ENCODE measurements at regions not wholly inside any gene's neighbourhood (a gene's known extent, or its start where the extent isn't known, plus 50 kb on each side); places are given as distances from the start of the nearest gene placed in this dataset.
A peak's percentile ranks its signal among the peaks of the same experiment; 100 is the strongest.

GRCh38 chr5:116658141-116658540 is 83.5 kb upstream of the SEMA6A start:
- no TSS peak for BruUV-seq (replicated peaks)
- Histone ChIP-seq H3K9me3 (replicated peaks; ENCODE audit: control insufficient read depth, insufficient read depth, low read length) (peaks cover 20% of the 10 kb centered on the region), H3K9ac (ENCODE audit: control insufficient read depth, insufficient read depth, low read length) (no peak overlapping the region), H3K4me1 (ENCODE audit: control insufficient read depth, insufficient read depth, low read length) (no peaks in the 10 kb centered on the region), H3K27me3 (replicated peaks in 1 of 2; ENCODE audit: control insufficient read depth in 2 of 2, insufficient read depth in 2 of 2, low read length in 1 of 2) (no peaks in the 10 kb centered on the region), H3K4me3 (no peak overlapping the region), H3K36me3 (ENCODE audit: control insufficient read depth in 2 of 2, insufficient read depth in 2 of 2, low read length in 1 of 2) (no peaks in the 10 kb centered on the region), H2AFZ (ENCODE audit: control insufficient read depth, low read depth, low read length) (peak overlapping the region; percentile 28), H3K27ac (ENCODE audit: control insufficient read depth, insufficient read depth) (no peak overlapping the region), H4K20me1 (ENCODE audit: control insufficient read depth, insufficient read depth) (no peaks in the 10 kb centered on the region), H3K79me2 (ENCODE audit: control insufficient read depth, insufficient read depth, low read length) (no peaks in the 10 kb centered on the region), H3K4me2 (ENCODE audit: control insufficient read depth, insufficient read depth) (no peak overlapping the region)
- intact Hi-C loops (cut with micrococcal nuclease; ENCODE audit: unreplicated experiment) (no loop called here), in situ Hi-C loops (cut with MboI) (no loop called here)
- DNase-seq (ENCODE audit: low read depth, low spot score): no peak
- TF ChIP-seq MXI1 (IDR thresholded peaks at IDR 0.05; ENCODE audit: low read depth, low read length) (no peak), NFYA (IDR thresholded peaks at IDR 0.05; ENCODE audit: borderline replicate concordance, low read depth, low read length) (no peak)
- SMC1A ChIA-PET (ENCODE audit: uncharacterized antibody, unreplicated experiment): interaction anchor here (0.8 to 17.6 kb wide), 15 partner anchors 8 to 229 kb away, joined by 3 to 394 read pairs (median 9); partner anchors contain the start of gene SEMA6A
- POLR2A ChIA-PET: interaction anchor here (0.6 to 4.8 kb wide), 7 partner anchors 13 to 88 kb away, joined by 3 to 49 read pairs (median 7); no protein-coding TSS in a partner anchor
- peak; percentile 23 for ATAC-seq
- RAD21 ChIA-PET (ENCODE audit: unreplicated experiment): interaction anchor here (0.7 to 3.9 kb wide), 16 partner anchors 8 to 108 kb away, joined by 3 to 56 read pairs (median 6); no protein-coding TSS in a partner anchor
- no peak for FAIRE-seq
- CTCF ChIA-PET: interaction anchor here (0.9 to 2.6 kb wide), 10 partner anchors 10 to 106 kb away, joined by 3 to 14 read pairs (median 6); partner anchors contain the start of gene SEMA6A

GRCh38 chr5:116655431-116655830 is 80.8 kb upstream of the SEMA6A start:
- ATAC-seq (no peak), DNase-seq (ENCODE audit: low read depth, low spot score) (no peak), FAIRE-seq (no peak)
- H3K9me3 ChIP-seq (replicated peaks; ENCODE audit: control insufficient read depth, insufficient read depth, low read length): peaks cover 4% of the 10 kb centered on the region; the same call in 2 of the 3 replicates
- SMC1A ChIA-PET (ENCODE audit: uncharacterized antibody, unreplicated experiment): interaction anchor here (0.7 to 17.6 kb wide), 16 partner anchors 9 to 518 kb away, joined by 3 to 394 read pairs (median 5); partner anchors contain the start of gene SEMA6A
- RAD21 ChIA-PET (ENCODE audit: unreplicated experiment): interaction anchor here (0.7 to 9.1 kb wide), 13 partner anchors 10 to 108 kb away, joined by 3 to 164 read pairs (median 5); partner anchors contain the start of gene SEMA6A
- CTCF ChIA-PET: interaction anchor here (1.2 to 5.9 kb wide), 6 partner anchors 10 to 109 kb away, joined by 3 to 42 read pairs (median 4); partner anchors contain the start of gene SEMA6A
- no peak overlapping the region for H3K27ac ChIP-seq (ENCODE audit: control insufficient read depth, insufficient read depth)
- 100% methylated on average over 3 of the region's 3 CpGs for WGBS (ENCODE audit: insufficient coverage, insufficient replicate concordance, low lambda C conversion rate, missing lambda C conversion rate)
- intact Hi-C loops (cut with micrococcal nuclease; ENCODE audit: unreplicated experiment) (no loop called here), in situ Hi-C loops (cut with MboI) (no loop called here)
- H3K36me3 ChIP-seq (ENCODE audit: control insufficient read depth in 2 of 2, insufficient read depth in 2 of 2, low read length in 1 of 2): no peaks in the 10 kb centered on the region
- TF ChIP-seq IKZF2 (IDR thresholded peaks at IDR 0.05) (no peak), ZNF217 (IDR thresholded peaks at IDR 0.05) (no peak), BHLHE40 (IDR thresholded peaks at IDR 0.05; ENCODE audit: borderline replicate concordance in 1 of 2, low read depth in 2 of 2, low read length in 1 of 2) (no peak), EGR1 (IDR thresholded peaks at IDR 0.05; ENCODE audit: borderline replicate concordance in 1 of 2, low read depth in 2 of 2, low read length in 2 of 2) (no peak), ZNF207 (IDR thresholded peaks at IDR 0.05; ENCODE audit: borderline replicate concordance) (no peak), ATF2 (IDR thresholded peaks at IDR 0.05; ENCODE audit: low read length) (no peak), ESRRA (IDR thresholded peaks at IDR 0.05; ENCODE audit: low read length) (no peak)
- no peak overlapping the region for H3K4me3 ChIP-seq
- H2AFZ ChIP-seq (ENCODE audit: control insufficient read depth, low read depth, low read length): no peak overlapping the region
- H3K9ac ChIP-seq (ENCODE audit: control insufficient read depth, insufficient read depth, low read length): no peak overlapping the region
- no peaks in the 10 kb centered on the region for H3K27me3 ChIP-seq (replicated peaks in 1 of 2; ENCODE audit: control insufficient read depth in 2 of 2, insufficient read depth in 2 of 2, low read length in 1 of 2)
- H4K20me1 ChIP-seq (ENCODE audit: control insufficient read depth, insufficient read depth): no peaks in the 10 kb centered on the region
- no peak overlapping the region for H3K4me2 ChIP-seq (ENCODE audit: control insufficient read depth, insufficient read depth)
- H3K4me1 ChIP-seq (ENCODE audit: control insufficient read depth, insufficient read depth, low read length): peaks cover 12% of the 10 kb centered on the region
- BruUV-seq (replicated peaks): no TSS peak
- H3K79me2 ChIP-seq (ENCODE audit: control insufficient read depth, insufficient read depth, low read length): no peaks in the 10 kb centered on the region
- POLR2A ChIA-PET: interaction anchor here (1.0 to 6.0 kb wide), 7 partner anchors 8 to 109 kb away, joined by 3 to 40 read pairs (median 5); partner anchors contain the start of gene SEMA6A

Data from GM12878 (cell line).